GM10266 (cell line): ENCODE measurements at regions not wholly inside any gene's neighbourhood (a gene's known extent, or its start where the extent isn't known, plus 50 kb on each side); places are given as distances from the start of the nearest gene placed in this dataset.

Source experiments
- DNase-seq: peaks from one replicate; pipeline ENCODE4 v3.0.0; 2012; ENCODE audit errors: extremely low spot score
- TF ChIP-seq, protein P1 (sequence below): IDR thresholded peaks from 2 replicates; pipeline ENCODE4 v1.5.1; 2012; ENCODE audit warnings: mild to moderate bottlenecking, low read depth; ENCODE audit not compliant: control insufficient read depth, insufficient read depth; ENCODE audit errors: missing control alignments

DNA sequence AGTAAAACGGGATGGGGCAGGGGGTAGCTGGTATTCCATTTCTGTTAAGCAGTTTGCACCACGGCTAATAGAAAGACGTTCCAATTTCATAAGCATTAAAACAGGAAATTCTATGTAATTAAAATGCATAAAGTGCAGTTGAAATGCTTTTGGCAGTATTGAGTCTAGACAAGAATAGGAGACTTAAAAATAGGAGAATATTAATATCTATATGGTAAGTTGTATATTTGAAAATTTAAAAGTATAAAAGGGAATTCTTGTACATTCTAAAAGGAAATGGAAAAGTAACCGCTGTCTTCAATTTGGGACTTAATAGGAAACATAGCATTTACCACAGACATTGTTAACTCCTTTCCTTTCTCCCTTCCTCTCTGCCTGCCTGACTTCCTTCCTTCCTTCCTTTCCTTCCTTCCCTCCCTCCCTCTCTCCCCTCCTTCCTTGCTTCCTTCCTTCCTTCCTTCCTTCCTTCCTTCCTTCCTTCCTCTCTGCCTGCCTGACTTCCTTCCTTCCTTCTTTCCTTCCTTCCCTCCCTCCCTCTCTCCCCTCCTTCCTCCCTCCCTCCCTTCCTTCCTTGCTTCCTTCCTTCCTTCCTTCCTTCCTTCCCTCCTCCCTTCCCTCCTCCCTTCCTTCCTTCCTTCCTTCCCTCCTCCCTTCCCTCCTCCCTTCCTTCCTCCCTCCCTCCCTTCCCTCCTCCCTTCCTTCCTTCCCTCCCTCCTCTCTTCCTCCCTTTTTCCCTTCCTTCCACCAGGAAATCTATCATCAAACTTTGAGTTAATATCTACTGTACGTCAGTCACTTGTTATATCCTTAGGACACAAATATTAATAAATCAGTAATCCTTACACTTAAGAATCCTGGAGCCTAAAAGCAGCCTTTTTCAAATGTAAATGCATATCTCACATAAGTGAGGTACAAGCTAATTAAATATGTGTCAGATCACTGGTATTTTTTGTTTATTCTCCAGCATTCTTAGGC, 1049.3 kb downstream of the GALC start:
- no peak for DNase-seq
- TF ChIP-seq, protein P1, sequence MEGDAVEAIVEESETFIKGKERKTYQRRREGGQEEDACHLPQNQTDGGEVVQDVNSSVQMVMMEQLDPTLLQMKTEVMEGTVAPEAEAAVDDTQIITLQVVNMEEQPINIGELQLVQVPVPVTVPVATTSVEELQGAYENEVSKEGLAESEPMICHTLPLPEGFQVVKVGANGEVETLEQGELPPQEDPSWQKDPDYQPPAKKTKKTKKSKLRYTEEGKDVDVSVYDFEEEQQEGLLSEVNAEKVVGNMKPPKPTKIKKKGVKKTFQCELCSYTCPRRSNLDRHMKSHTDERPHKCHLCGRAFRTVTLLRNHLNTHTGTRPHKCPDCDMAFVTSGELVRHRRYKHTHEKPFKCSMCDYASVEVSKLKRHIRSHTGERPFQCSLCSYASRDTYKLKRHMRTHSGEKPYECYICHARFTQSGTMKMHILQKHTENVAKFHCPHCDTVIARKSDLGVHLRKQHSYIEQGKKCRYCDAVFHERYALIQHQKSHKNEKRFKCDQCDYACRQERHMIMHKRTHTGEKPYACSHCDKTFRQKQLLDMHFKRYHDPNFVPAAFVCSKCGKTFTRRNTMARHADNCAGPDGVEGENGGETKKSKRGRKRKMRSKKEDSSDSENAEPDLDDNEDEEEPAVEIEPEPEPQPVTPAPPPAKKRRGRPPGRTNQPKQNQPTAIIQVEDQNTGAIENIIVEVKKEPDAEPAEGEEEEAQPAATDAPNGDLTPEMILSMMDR = no peak

DNA sequence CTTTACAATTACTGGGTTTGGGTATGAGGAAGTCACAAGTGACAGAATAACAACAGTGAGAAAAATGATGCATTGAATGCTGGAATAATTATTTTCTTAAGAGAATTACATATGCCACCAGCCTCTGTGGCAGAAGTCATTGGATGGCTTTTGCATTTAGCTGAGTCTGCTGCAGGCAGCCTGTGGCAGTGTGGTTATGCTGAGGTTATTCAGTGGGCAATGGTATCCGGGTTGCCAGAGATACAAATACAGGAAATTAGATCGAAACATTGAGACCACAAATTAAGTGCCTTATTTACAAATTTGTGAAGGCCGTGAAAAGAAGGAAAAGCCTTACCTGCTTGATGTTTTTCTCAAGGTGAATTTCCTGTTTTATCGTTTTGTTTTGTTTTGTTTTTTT, 1050.0 kb downstream of the GALC start:
- DNase-seq = no peak
- TF ChIP-seq, protein P1 = no peak

DNA sequence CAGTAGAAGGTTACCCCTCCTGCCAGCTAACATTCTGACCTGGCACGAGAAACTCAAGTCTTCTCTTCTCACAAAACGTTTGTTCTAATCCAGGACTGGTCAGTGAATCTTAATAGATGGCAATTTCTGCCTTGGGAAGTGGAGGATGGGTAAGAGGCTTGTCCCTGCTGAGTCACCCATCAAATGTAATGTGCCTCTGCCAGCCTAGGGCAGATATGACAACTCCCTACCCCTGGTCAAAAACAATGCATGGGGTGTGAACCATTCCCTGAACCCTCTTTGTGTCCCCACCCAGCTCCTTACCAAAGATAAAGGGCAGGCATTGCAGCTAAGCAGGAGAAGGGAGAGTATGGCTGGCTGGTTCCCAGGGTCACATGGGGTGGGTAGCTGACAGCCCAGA, 1052.9 kb downstream of the GALC start:
- DNase-seq = no peak
- TF ChIP-seq, protein P1 = no peak

DNA sequence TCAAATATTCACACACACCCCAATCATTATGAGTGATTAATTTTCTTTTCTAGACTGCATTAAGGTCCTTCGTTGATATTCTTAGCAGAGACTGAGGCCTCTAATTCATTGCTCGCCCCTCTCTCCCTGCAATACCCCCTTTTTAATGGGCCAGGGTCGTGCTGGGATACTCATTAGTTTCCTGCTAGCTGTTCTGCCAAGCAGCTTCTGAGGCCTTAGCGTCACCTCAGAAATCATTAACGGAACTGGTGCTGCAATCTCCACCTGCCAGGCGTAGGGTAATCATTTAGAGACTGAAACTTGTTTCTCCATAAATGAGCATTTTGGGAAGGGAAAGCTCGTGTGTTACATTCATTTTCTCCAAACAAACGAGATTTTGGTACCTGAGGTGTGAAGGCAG, 1054.7 kb downstream of the GALC start:
- DNase-seq = no peak
- TF ChIP-seq, protein P1 = no peak

DNA sequence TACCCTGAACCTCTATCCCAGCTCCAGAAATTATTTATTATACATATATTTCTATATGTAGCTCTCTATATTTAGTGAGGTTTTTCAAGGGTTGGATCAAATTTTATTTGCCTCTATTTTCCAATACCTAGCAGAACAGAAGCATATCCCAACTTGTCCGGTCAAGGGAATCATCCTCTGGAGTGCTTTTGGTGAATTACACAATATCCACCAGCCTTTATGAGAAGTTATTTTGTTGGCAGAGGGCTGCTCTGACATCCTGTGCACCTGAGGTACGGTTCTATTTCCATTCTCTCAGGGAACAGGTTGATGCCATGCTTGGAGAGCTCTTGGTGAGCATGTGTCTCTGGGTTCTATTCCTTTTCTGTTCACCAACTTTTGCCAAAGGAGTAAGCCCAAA, 1056.4 kb downstream of the GALC start:
- TF ChIP-seq, protein P1 = no peak
- DNase-seq = no peak

DNA sequence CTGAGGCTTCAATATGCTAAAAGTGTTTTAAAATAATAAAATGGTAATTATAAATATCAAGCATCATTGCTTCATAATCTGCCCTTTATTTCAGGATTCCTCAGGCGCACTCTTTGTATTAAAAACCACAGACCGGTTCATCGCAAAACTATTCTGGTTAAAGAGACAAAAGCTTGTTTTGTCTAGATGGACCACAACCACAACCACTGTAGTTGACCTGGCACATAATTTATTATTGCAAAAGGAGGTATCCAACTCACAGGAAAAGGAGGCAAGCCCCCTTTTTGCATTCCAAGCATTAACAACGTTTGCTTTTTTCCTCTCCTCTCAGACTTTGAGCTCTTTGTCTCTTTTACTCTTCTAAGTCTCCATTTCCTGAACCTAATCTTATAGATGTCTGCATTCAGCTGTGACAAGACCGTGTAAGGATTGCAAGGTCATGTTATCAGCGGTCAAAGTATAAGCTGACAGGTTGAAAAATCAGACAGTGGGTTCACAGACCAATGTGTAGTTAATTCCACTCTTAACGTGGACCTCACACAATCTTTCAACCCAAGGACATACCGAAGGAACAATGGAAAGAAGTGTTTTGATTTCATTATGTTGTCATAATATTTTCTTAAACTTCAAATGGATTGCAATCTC, 1057.6 kb downstream of the GALC start:
- no peak for DNase-seq
- TF ChIP-seq, protein P1 = no peak
